ENCODE measurements at regions not wholly inside any gene's neighbourhood (a gene's known extent, or its start where the extent isn't known, plus 50 kb on each side); places are given as distances from the start of the nearest gene placed in this dataset.

- no peaks in the 10 kb centered on the region for H3K27me3 Mint-ChIP-seq (ENCODE audit: low read depth)
- ChIA-PET CTCF (no interaction called here), POLR2A (no interaction called here)
- no peaks in the 10 kb centered on the region for H3K36me3 Mint-ChIP-seq
- no peak overlapping the region for H3K4me3 Mint-ChIP-seq
- no peaks in the 10 kb centered on the region for H3K4me1 Mint-ChIP-seq
- ATAC-seq, result no peak
- H3K9me3 Mint-ChIP-seq, result no peaks in the 10 kb centered on the region
- no peak overlapping the region for H3K27ac Mint-ChIP-seq
- TF ChIP-seq NFATC4 (CRISPR knock-in tag; IDR thresholded peaks at IDR 0.05) (no peak), ZBTB43 (CRISPR knock-in tag; IDR thresholded peaks at IDR 0.05) (no peak), IRF2 (CRISPR knock-in tag; IDR thresholded peaks at IDR 0.05; ENCODE audit: borderline replicate concordance, low read depth) (no peak), MYBL2 (CRISPR knock-in tag; IDR thresholded peaks at IDR 0.05) (no peak), GRHL2 (CRISPR knock-in tag; IDR thresholded peaks at IDR 0.05; ENCODE audit: insufficient replicate concordance, severe bottlenecking) (no peak)
- DNase-seq (ENCODE audit: low spot score), result no peak
Observed at GRCh38 chrX:78429172-78429571, 101.8 kb upstream of the CYSLTR1 start.

GRCh38 chrX:78388663-78389062 lies 61.3 kb upstream of the CYSLTR1 start:
- Mint-ChIP-seq H3K4me3 (no peak overlapping the region), H3K9me3 (peaks cover 53% of the 10 kb centered on the region), H3K36me3 (peaks cover 18% of the 10 kb centered on the region), H3K4me1 (no peaks in the 10 kb centered on the region), H3K27me3 (ENCODE audit: low read depth) (no peaks in the 10 kb centered on the region; the same call in 1 of the 2 replicates), H3K27ac (no peak overlapping the region)
- ChIA-PET CTCF (no interaction called here), POLR2A (no interaction called here)
- ATAC-seq (no peak), DNase-seq (ENCODE audit: low spot score) (no peak)
- TF ChIP-seq ZNF263 (CRISPR knock-in tag; IDR thresholded peaks at IDR 0.05; ENCODE audit: low read depth) (no peak), MAX (CRISPR knock-in tag; IDR thresholded peaks at IDR 0.05) (no peak), FOXP4 (CRISPR knock-in tag; IDR thresholded peaks at IDR 0.05) (no peak), AFF4 (CRISPR knock-in tag; IDR thresholded peaks at IDR 0.05; ENCODE audit: borderline replicate concordance) (no peak)

- H3K27ac Mint-ChIP-seq, result no peak overlapping the region
- peaks cover 51% of the 10 kb centered on the region for H3K9me3 Mint-ChIP-seq
- CTCF ChIA-PET, result no interaction called here
- DNase-seq (ENCODE audit: low spot score) (no peak), ATAC-seq (no peak)
- POLR2A ChIA-PET, result no interaction called here
- no peaks in the 10 kb centered on the region; the same call in 1 of the 2 replicates for H3K27me3 Mint-ChIP-seq (ENCODE audit: low read depth)
- no peaks in the 10 kb centered on the region for H3K4me1 Mint-ChIP-seq
- H3K36me3 Mint-ChIP-seq, result peaks cover 18% of the 10 kb centered on the region
- no peak overlapping the region for H3K4me3 Mint-ChIP-seq
- TF ChIP-seq MLX (CRISPR knock-in tag; IDR thresholded peaks at IDR 0.05) (no peak), FOXP4 (CRISPR knock-in tag; IDR thresholded peaks at IDR 0.05) (no peak), USF1 (CRISPR knock-in tag; IDR thresholded peaks at IDR 0.05) (no peak), FOXJ3 (CRISPR knock-in tag; IDR thresholded peaks at IDR 0.05; ENCODE audit: borderline replicate concordance) (no peak), ZNF121 (CRISPR knock-in tag; IDR thresholded peaks at IDR 0.05) (no peak), CREB1 (CRISPR knock-in tag; IDR thresholded peaks at IDR 0.05) (no peak), SMAD4 (CRISPR knock-in tag; IDR thresholded peaks at IDR 0.05) (no peak), KAT7 (CRISPR knock-in tag; IDR thresholded peaks at IDR 0.05; ENCODE audit: borderline replicate concordance) (no peak), ELF4 (CRISPR knock-in tag; IDR thresholded peaks at IDR 0.05; ENCODE audit: low read depth) (no peak), MYBL2 (CRISPR knock-in tag; IDR thresholded peaks at IDR 0.05) (no peak), AR (CRISPR knock-in tag; IDR thresholded peaks at IDR 0.05) (no peak), EMX1 (CRISPR knock-in tag; IDR thresholded peaks at IDR 0.05) (no peak)
Observed at GRCh38 chrX:78387364-78387763, 60.0 kb upstream of the CYSLTR1 start.
